ENCODE measurements at regions not wholly inside any gene's neighbourhood (a gene's known extent, or its start where the extent isn't known, plus 50 kb on each side); places are given as distances from the start of the nearest gene placed in this dataset.

- no peaks in the 10 kb centered on the region for H3K36me3 ChIP-seq (ENCODE audit: low read depth)
- no peaks in the 10 kb centered on the region for H3K9me3 ChIP-seq (ENCODE audit: severe bottlenecking)
- H3K27me3 ChIP-seq (ENCODE audit: insufficient read depth, poor library complexity, severe bottlenecking) = no peaks in the 10 kb centered on the region
- no peak overlapping the region for H3K4me3 ChIP-seq (ENCODE audit: severe bottlenecking)
- no peak for DNase-seq (ENCODE audit: low spot score)
- no peak for ATAC-seq (ENCODE audit: low read depth)
- no peak overlapping the region for H3K27ac ChIP-seq (ENCODE audit: poor library complexity, severe bottlenecking)
- H3K4me1 ChIP-seq (ENCODE audit: insufficient read depth, poor library complexity, severe bottlenecking) = peaks cover 19% of the 10 kb centered on the region
- TF ChIP-seq CTCF (IDR thresholded peaks at IDR 0.05; ENCODE audit: poor library complexity, severe bottlenecking) = no peak
Measured at GRCh38 chr1:38129971-38130370, 83.4 kb upstream of the POU3F1 start.

- ATAC-seq (ENCODE audit: low read depth) (no peak), DNase-seq (ENCODE audit: low spot score) (no peak)
- no peak overlapping the region for H3K4me3 ChIP-seq (ENCODE audit: severe bottlenecking)
- H3K27me3 ChIP-seq (ENCODE audit: insufficient read depth, poor library complexity, severe bottlenecking) = no peaks in the 10 kb centered on the region
- TF ChIP-seq CTCF (IDR thresholded peaks at IDR 0.05; ENCODE audit: poor library complexity, severe bottlenecking) = no peak
- H3K9me3 ChIP-seq (ENCODE audit: severe bottlenecking) = no peaks in the 10 kb centered on the region
- H3K36me3 ChIP-seq (ENCODE audit: low read depth) = no peaks in the 10 kb centered on the region
- H3K27ac ChIP-seq (ENCODE audit: poor library complexity, severe bottlenecking) = no peak overlapping the region
- peaks cover 21% of the 10 kb centered on the region for H3K4me1 ChIP-seq (ENCODE audit: insufficient read depth, poor library complexity, severe bottlenecking)
Measured at GRCh38 chr1:38129473-38129872, 82.9 kb upstream of the POU3F1 start.

GRCh38 chr1:38128926-38129453 is 82.4 kb upstream of the POU3F1 start:
- DNase-seq (ENCODE audit: low spot score) = no peak
- no peak overlapping the region for H3K4me3 ChIP-seq (ENCODE audit: severe bottlenecking)
- no peak for ATAC-seq (ENCODE audit: low read depth)
- TF ChIP-seq CTCF (IDR thresholded peaks at IDR 0.05; ENCODE audit: poor library complexity, severe bottlenecking) = no peak
- H3K9me3 ChIP-seq (ENCODE audit: severe bottlenecking) = no peaks in the 10 kb centered on the region
- peaks cover 21% of the 10 kb centered on the region for H3K4me1 ChIP-seq (ENCODE audit: insufficient read depth, poor library complexity, severe bottlenecking)
- no peaks in the 10 kb centered on the region for H3K36me3 ChIP-seq (ENCODE audit: low read depth)
- H3K27ac ChIP-seq (ENCODE audit: poor library complexity, severe bottlenecking) = no peak overlapping the region
- H3K27me3 ChIP-seq (ENCODE audit: insufficient read depth, poor library complexity, severe bottlenecking) = no peaks in the 10 kb centered on the region

GRCh38 chr1:38128511-38128910 is 81.9 kb upstream of the POU3F1 start:
- no peak for TF ChIP-seq CTCF (IDR thresholded peaks at IDR 0.05; ENCODE audit: poor library complexity, severe bottlenecking)
- Histone ChIP-seq H3K27me3 (ENCODE audit: insufficient read depth, poor library complexity, severe bottlenecking) (no peaks in the 10 kb centered on the region), H3K9me3 (ENCODE audit: severe bottlenecking) (no peaks in the 10 kb centered on the region), H3K36me3 (ENCODE audit: low read depth) (no peaks in the 10 kb centered on the region), H3K4me1 (ENCODE audit: insufficient read depth, poor library complexity, severe bottlenecking) (peaks cover 25% of the 10 kb centered on the region), H3K4me3 (ENCODE audit: severe bottlenecking) (no peak overlapping the region), H3K27ac (ENCODE audit: poor library complexity, severe bottlenecking) (no peak overlapping the region)
- DNase-seq (ENCODE audit: low spot score) = no peak
- no peak for ATAC-seq (ENCODE audit: low read depth)

GRCh38 chr1:38127428-38127827 is 80.8 kb upstream of the POU3F1 start:
- no peak overlapping the region for H3K4me3 ChIP-seq (ENCODE audit: severe bottlenecking)
- H3K9me3 ChIP-seq (ENCODE audit: severe bottlenecking) = no peaks in the 10 kb centered on the region
- ATAC-seq (ENCODE audit: low read depth) (no peak), DNase-seq (ENCODE audit: low spot score) (no peak)
- H3K4me1 ChIP-seq (ENCODE audit: insufficient read depth, poor library complexity, severe bottlenecking) = peaks cover 31% of the 10 kb centered on the region
- no peaks in the 10 kb centered on the region for H3K27me3 ChIP-seq (ENCODE audit: insufficient read depth, poor library complexity, severe bottlenecking)
- H3K36me3 ChIP-seq (ENCODE audit: low read depth) = no peaks in the 10 kb centered on the region
- H3K27ac ChIP-seq (ENCODE audit: poor library complexity, severe bottlenecking) = no peak overlapping the region
- no peak for TF ChIP-seq CTCF (IDR thresholded peaks at IDR 0.05; ENCODE audit: poor library complexity, severe bottlenecking)

Measured in RWPE2 (cell line).